MM.1S (cell line): ENCODE measurements at regions not wholly inside any gene's neighbourhood (a gene's known extent, or its start where the extent isn't known, plus 50 kb on each side); places are given as distances from the start of the nearest gene placed in this dataset.

ENCODE experiments used
- DNase-seq: peaks from one replicate; pipeline ENCODE4 v3.0.0-alpha.2; 2015
- H2AFZ ChIP-seq: fragments of 300-600 bp; sonication (generic); 2 replicates; pipeline ENCODE4 v1.6.0; 2016; ENCODE audit warnings: antibody characterized with exemption, low read length
- H3F3A ChIP-seq: fragments of 300-600 bp; sonication (generic); 2 replicates; pipeline ENCODE4 v1.6.1; 2016; ENCODE audit warnings: mild to moderate bottlenecking, antibody characterized with exemption, low read length, moderate library complexity, mixed read lengths; ENCODE audit not compliant: insufficient read depth
- H3K27ac ChIP-seq: fragments of 300-600 bp; sonication (generic); 2 replicates; pipeline ENCODE4 v1.5.1; 2016; ENCODE audit warnings: mild to moderate bottlenecking, low read length
- H3K27me3 ChIP-seq: fragments of 300-600 bp; sonication (generic); replicated peaks from 2 replicates; pipeline ENCODE4 v1.6.0; 2016; ENCODE audit warnings: low read length; ENCODE audit not compliant: insufficient read depth
- H3K36me3 ChIP-seq: fragments of 300-600 bp; sonication (generic); replicated peaks from 2 replicates; pipeline ENCODE4 v1.6.1; 2016; ENCODE audit warnings: mild to moderate bottlenecking, low read length, mixed read lengths; ENCODE audit not compliant: insufficient read depth
- H3K4me1 ChIP-seq: fragments of 300-600 bp; sonication (generic); 2 replicates; pipeline ENCODE4 v1.6.1; 2016; ENCODE audit warnings: low read length, mixed read lengths
- H3K4me2 ChIP-seq: fragments of 300-600 bp; sonication (generic); 2 replicates; pipeline ENCODE4 v1.6.0; 2016; ENCODE audit warnings: low read depth, low read length
- H3K4me3 ChIP-seq: fragments of 300-600 bp; sonication (generic); 2 replicates; pipeline ENCODE4 v1.5.1; 2016; ENCODE audit warnings: low read length, mixed read lengths
- H3K79me2 ChIP-seq: fragments of 300-600 bp; sonication (generic); 2 replicates; pipeline ENCODE4 v1.6.1; 2016; ENCODE audit warnings: mixed run types, low read length, mixed read lengths
- H3K9ac ChIP-seq: fragments of 300-600 bp; sonication (generic); 2 replicates; pipeline ENCODE4 v1.6.1; 2016; ENCODE audit warnings: low read length, mixed read lengths
- H3K9me2 ChIP-seq: fragments of 300-600 bp; sonication (generic); replicated peaks from 2 replicates; pipeline ENCODE4 v1.6.1; 2016; ENCODE audit warnings: mild to moderate bottlenecking, low read length, mixed read lengths; ENCODE audit not compliant: insufficient read depth
- H3K9me3 ChIP-seq: fragments of 300-600 bp; sonication (generic); replicated peaks from 2 replicates; pipeline ENCODE4 v1.6.1; 2016; ENCODE audit warnings: mild to moderate bottlenecking, low read length, mixed read lengths; ENCODE audit not compliant: insufficient read depth
- H4K20me1 ChIP-seq: fragments of 300-600 bp; sonication (generic); 2 replicates; pipeline ENCODE4 v1.6.1; 2016; ENCODE audit warnings: mild to moderate bottlenecking, low read length, moderate library complexity, mixed read lengths; ENCODE audit not compliant: insufficient read depth
- EZH2 ChIP-seq: fragments of 300-600 bp; sonication (generic); optimal IDR thresholded peaks from 2 replicates; pipeline ENCODE3; 2017; ENCODE audit warnings: low read depth, mild to moderate bottlenecking, antibody characterized with exemption, low read length, mixed read lengths
- EZH2phosphoT487 ChIP-seq: fragments of 300-600 bp; sonication (generic); IDR thresholded peaks from 2 replicates; pipeline ENCODE4 v1.6.1; 2018; ENCODE audit warnings: antibody characterized with exemption, low read length
- TF ChIP-seq, protein P1 (sequence below): fragments of 300-600 bp; sonication (generic); IDR thresholded peaks from 2 replicates; pipeline ENCODE4 v1.5.1; 2016; ENCODE audit warnings: antibody characterized with exemption, low read length, mixed read lengths

DNA sequence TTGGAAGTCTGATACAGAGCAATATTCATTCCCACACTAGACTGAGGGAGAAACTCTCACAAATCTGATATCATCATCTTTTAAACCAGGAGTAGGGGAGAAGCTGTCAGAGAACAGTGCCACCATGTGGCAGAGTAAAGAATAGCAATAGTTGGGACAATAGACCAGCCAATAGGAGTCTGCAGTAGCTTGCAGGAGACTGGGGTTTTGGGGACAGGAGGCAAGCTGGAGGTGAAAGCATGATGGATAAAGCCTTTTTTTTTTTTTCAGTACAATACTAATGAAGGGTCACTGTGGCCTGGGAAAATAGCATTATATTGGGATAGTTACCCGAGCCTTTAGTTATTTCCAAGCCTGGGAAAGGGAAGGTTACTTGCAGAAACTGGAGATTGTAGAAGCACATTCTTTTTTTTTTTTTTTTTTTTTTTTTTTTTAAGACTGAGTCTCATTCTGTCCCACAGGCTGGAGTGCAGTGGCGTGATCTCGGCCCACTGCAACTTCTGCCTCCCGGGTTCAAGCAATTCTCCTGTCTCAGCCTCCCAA, 120.7 kb downstream of the S1PR1 start:
- DNase-seq, result peak; percentile 52
- H3K4me1 ChIP-seq, result no peaks in the 10 kb centered on the region

DNA sequence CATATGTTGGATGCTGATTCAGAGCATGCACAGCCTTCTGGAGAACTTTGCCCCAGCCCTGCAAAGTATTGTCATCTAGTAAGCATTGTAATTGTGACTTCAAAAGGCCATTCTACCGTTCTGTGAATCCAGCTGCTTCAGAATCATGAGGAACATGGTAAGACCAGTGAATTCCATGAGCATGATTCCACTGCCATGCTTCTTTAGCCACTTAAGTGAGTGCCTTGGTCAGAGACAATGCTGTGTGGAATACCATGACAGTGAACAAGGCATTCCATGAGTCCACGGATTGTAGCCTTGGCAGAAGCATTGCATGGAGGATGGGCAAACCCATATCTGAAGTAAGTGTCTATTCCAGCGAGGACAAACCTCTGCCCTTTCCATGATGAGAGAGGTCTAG, 123.7 kb downstream of the S1PR1 start:
- Histone ChIP-seq H3K4me3 (no peak overlapping the region), H3K9me2 (no peaks in the 10 kb centered on the region), H3F3A (no peaks in the 10 kb centered on the region), H3K27ac (no peak overlapping the region), H3K36me3 (no peaks in the 10 kb centered on the region), H3K9me3 (no peaks in the 10 kb centered on the region), H2AFZ (no peak overlapping the region), H4K20me1 (no peaks in the 10 kb centered on the region), H3K4me1 (no peaks in the 10 kb centered on the region), H3K27me3 (no peaks in the 10 kb centered on the region), H3K9ac (no peak overlapping the region), H3K4me2 (no peak overlapping the region), H3K79me2 (no peaks in the 10 kb centered on the region)
- TF ChIP-seq EZH2, result no peak
- TF ChIP-seq EZH2phosphoT487, result no peak
- DNase-seq, result no peak

More for the DNA sequence above, 120.7 kb downstream of the S1PR1 start:
- H3K9me2 ChIP-seq, result no peaks in the 10 kb centered on the region
- no peaks in the 10 kb centered on the region for H3K79me2 ChIP-seq
- H3K4me2 ChIP-seq, result no peak overlapping the region
- no peak overlapping the region for H2AFZ ChIP-seq
- H3K27ac ChIP-seq, result no peak overlapping the region
- no peaks in the 10 kb centered on the region for H3K9me3 ChIP-seq
- no peaks in the 10 kb centered on the region for H3K36me3 ChIP-seq
- no peaks in the 10 kb centered on the region for H3F3A ChIP-seq
- H3K27me3 ChIP-seq, result no peaks in the 10 kb centered on the region
- TF ChIP-seq, protein P1, sequence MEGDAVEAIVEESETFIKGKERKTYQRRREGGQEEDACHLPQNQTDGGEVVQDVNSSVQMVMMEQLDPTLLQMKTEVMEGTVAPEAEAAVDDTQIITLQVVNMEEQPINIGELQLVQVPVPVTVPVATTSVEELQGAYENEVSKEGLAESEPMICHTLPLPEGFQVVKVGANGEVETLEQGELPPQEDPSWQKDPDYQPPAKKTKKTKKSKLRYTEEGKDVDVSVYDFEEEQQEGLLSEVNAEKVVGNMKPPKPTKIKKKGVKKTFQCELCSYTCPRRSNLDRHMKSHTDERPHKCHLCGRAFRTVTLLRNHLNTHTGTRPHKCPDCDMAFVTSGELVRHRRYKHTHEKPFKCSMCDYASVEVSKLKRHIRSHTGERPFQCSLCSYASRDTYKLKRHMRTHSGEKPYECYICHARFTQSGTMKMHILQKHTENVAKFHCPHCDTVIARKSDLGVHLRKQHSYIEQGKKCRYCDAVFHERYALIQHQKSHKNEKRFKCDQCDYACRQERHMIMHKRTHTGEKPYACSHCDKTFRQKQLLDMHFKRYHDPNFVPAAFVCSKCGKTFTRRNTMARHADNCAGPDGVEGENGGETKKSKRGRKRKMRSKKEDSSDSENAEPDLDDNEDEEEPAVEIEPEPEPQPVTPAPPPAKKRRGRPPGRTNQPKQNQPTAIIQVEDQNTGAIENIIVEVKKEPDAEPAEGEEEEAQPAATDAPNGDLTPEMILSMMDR, result peak; percentile 62
- no peak for TF ChIP-seq EZH2phosphoT487
- TF ChIP-seq EZH2, result no peak
- no peaks in the 10 kb centered on the region for H4K20me1 ChIP-seq
- H3K4me3 ChIP-seq, result no peak overlapping the region
- no peak overlapping the region for H3K9ac ChIP-seq

DNA sequence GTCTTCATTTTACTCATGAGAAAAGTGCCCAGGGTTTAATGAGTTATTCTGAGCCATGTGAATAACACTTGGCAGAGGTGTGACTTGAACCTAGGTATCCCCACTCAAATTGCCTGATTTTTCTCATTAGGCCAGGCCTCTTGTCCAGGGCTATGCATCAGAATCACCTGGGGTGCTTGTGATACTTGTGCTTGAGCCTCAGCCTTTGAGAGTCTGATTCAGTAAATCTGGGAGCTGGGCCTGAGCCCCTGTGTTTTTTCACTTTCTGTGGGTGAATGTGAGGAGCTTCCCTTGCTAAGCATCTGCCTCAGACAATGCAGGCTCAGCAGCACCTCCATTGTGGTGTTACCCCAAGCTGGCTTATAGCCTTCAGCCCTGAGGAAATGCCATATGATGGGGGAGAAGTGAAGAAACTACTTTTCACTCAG, 127.1 kb downstream of the S1PR1 start:
- H3K79me2 ChIP-seq, result no peaks in the 10 kb centered on the region
- no peak overlapping the region for H3K9ac ChIP-seq
- no peak overlapping the region for H3K4me2 ChIP-seq
- H3K9me3 ChIP-seq, result no peaks in the 10 kb centered on the region
- no peak overlapping the region for H3K4me3 ChIP-seq
- H3K27ac ChIP-seq, result no peak overlapping the region
- H3K9me2 ChIP-seq, result no peaks in the 10 kb centered on the region
- no peak overlapping the region for H2AFZ ChIP-seq
- H4K20me1 ChIP-seq, result no peaks in the 10 kb centered on the region
- TF ChIP-seq EZH2phosphoT487 (no peak), EZH2 (no peak)
- TF ChIP-seq, protein P1, result no peak
- no peaks in the 10 kb centered on the region for H3F3A ChIP-seq
- H3K36me3 ChIP-seq, result no peaks in the 10 kb centered on the region
- no peaks in the 10 kb centered on the region for H3K4me1 ChIP-seq
- no peaks in the 10 kb centered on the region for H3K27me3 ChIP-seq
- no peak for DNase-seq

DNA sequence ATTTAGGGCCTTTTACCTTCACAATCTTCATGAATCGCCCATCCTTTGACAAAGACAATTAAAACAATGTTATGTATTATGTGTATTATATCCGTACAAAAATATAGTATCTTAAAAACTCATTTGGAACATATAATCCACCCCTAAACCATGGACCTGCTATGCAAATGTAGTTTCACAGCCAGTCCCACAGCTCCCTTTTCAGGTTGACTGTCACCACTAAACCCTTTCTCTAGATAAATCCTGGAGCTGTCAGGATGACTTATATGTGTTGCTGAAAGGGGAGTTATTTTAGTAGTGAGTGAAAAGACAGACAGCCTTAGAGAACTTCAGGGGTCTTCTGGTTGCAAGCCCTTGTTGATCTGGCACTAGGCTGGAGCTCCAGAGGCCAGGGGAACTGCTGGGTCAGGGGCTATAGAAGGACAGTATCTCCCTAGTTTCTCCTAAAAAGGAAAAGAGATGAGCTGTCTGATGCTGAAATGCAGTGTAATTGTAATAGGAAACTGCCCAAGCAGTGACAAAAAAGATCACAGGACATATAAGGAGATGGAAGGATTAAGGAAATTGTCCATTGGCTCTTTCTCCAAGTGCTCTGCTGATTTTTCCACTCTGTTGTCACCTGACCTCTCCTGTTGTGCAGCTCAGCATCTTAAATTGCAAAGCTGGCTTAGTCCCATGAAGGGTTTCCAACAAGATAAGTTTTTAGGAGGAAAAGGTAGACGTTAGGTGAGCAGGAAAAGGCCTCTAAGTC, 127.7 kb downstream of the S1PR1 start:
- no peaks in the 10 kb centered on the region for H3K36me3 ChIP-seq
- TF ChIP-seq, protein P1, result no peak
- TF ChIP-seq EZH2phosphoT487, result no peak
- TF ChIP-seq EZH2, result no peak
- H3K9me3 ChIP-seq, result no peaks in the 10 kb centered on the region
- no peaks in the 10 kb centered on the region for H3K27me3 ChIP-seq
- H3K9me2 ChIP-seq, result no peaks in the 10 kb centered on the region
- H4K20me1 ChIP-seq, result no peaks in the 10 kb centered on the region
- no peak overlapping the region for H3K27ac ChIP-seq
- H3F3A ChIP-seq, result no peaks in the 10 kb centered on the region
- H3K79me2 ChIP-seq, result no peaks in the 10 kb centered on the region
- no peak overlapping the region for H3K4me2 ChIP-seq
- DNase-seq, result no peak
- no peak overlapping the region for H3K9ac ChIP-seq
- no peaks in the 10 kb centered on the region for H3K4me1 ChIP-seq
- no peak overlapping the region for H3K4me3 ChIP-seq
- no peak overlapping the region for H2AFZ ChIP-seq
